Prostate gland (tissue), 2 donors: ENCODE measurements at regions not wholly inside any gene's neighbourhood (a gene's known extent, or its start where the extent isn't known, plus 50 kb on each side); places are given as distances from the start of the nearest gene placed in this dataset.

ENCODE experiments used
- CTCF ChIP-seq, 4 experiments: fragments of 200-600 bp in 2 of 4; fragments of 450-650 bp in 2 of 4; sonication (generic) in 2 of 4; IDR thresholded peaks; 1 replicate in 3 of 4; 2 replicates in 1 of 4; pipeline ENCODE4 v1.5.1; 2016 to 2019; ENCODE audit warnings: antibody characterized with exemption in 4 of 4, mild to moderate bottlenecking in 2 of 4, moderate library complexity in 2 of 4
- POLR2A ChIP-seq: fragments of 450-650 bp; IDR thresholded peaks from one replicate; pipeline ENCODE4 v1.6.1; 2016; ENCODE audit warnings: antibody characterized with exemption, mild to moderate bottlenecking
- POLR2AphosphoS5 ChIP-seq: sonication (generic); formaldehyde crosslinking; IDR thresholded peaks from one replicate; pipeline ENCODE4 v1.6.1; 2017; ENCODE audit warnings: antibody characterized with exemption

GRCh38 chr20:24768713-24769601 lies 180.1 kb upstream of the CST7 start:
- TF ChIP-seq CTCF (IDR thresholded peaks at IDR 0.05) (no peak), POLR2A (no peak), POLR2AphosphoS5 (no peak)
